ENCODE measurements at regions not wholly inside any gene's neighbourhood (a gene's known extent, or its start where the extent isn't known, plus 50 kb on each side); places are given as distances from the start of the nearest gene placed in this dataset.
"Not testable (repeated sequence)": the region's sequence is repeated elsewhere in the genome, so short reads cannot be mapped to it uniquely, and the experiment has no call there.

- no peak for DNase-seq (ENCODE audit: low read depth)
These were observed 152.8 kb downstream of the INHBB start for GRCh38 chr2:120498576-120499394.

- DNase-seq (ENCODE audit: low read depth): no peak
These were observed 154.0 kb downstream of the INHBB start for GRCh38 chr2:120499784-120500495.

- no peak for DNase-seq (ENCODE audit: low read depth)
These were observed 155.7 kb downstream of the INHBB start for GRCh38 chr2:120501591-120501990.

- no peak for DNase-seq (ENCODE audit: low read depth)
These were observed 156.4 kb downstream of the INHBB start for GRCh38 chr2:120502357-120502756.

- DNase-seq (ENCODE audit: low read depth): no peak
These were observed 156.8 kb downstream of the INHBB start for GRCh38 chr2:120502761-120503160.

GRCh38 chr2:120503206-120503792 is 157.4 kb downstream of the INHBB start:
- DNase-seq (ENCODE audit: low read depth): no peak

- DNase-seq (ENCODE audit: low read depth): no peak
These were observed 158.0 kb downstream of the INHBB start for GRCh38 chr2:120503793-120504571.

- DNase-seq (ENCODE audit: low read depth): no peak
These were observed 159.2 kb downstream of the INHBB start for GRCh38 chr2:120504936-120505705.

- no peak for DNase-seq (ENCODE audit: low read depth)
These were observed 162.7 kb downstream of the INHBB start for GRCh38 chr2:120508567-120509041.

- DNase-seq (ENCODE audit: low read depth): no peak
These were observed 163.4 kb downstream of the INHBB start for GRCh38 chr2:120509213-120509815.

- DNase-seq (ENCODE audit: low read depth): no peak
These were observed 164.2 kb downstream of the INHBB start for GRCh38 chr2:120509991-120510735.

GRCh38 chr2:120510751-120511395 is 164.9 kb downstream of the INHBB start:
- DNase-seq (ENCODE audit: low read depth): no peak

GRCh38 chr2:120511536-120511935 is 165.6 kb downstream of the INHBB start:
- no peak for DNase-seq (ENCODE audit: low read depth)

- no peak for DNase-seq (ENCODE audit: low read depth)
These were observed 166.2 kb downstream of the INHBB start for GRCh38 chr2:120511947-120512710.

GRCh38 chr2:120513776-120514357 is 167.9 kb downstream of the INHBB start:
- no peak for DNase-seq (ENCODE audit: low read depth)

- DNase-seq (ENCODE audit: low read depth): no peak
These were observed 168.6 kb downstream of the INHBB start for GRCh38 chr2:120514521-120514920.

GRCh38 chr2:120515066-120515758 is 169.3 kb downstream of the INHBB start:
- DNase-seq (ENCODE audit: low read depth): not testable (repeated sequence)

Data from amniotic epithelial cell (primary cell).